K562 (cell line): ENCODE measurements at regions not wholly inside any gene's neighbourhood (a gene's known extent, or its start where the extent isn't known, plus 50 kb on each side); places are given as distances from the start of the nearest gene placed in this dataset.

ENCODE experiments used
- ATAC-seq: fragments of 200-7000 bp; cut with Tn5 transposase; 3 replicates; pipeline ENCODE4 v1.9.1; 2020; ENCODE audit warnings: moderate library complexity
- BruUV-seq: library from RNA; stranded (reverse); fragments of 400-500 nt; replicated peaks from 2 replicates; lab custom pipeline; 2021; lab: Mats Ljungman, UMichigan
- CTCF ChIA-PET: fragments of 300-600 bp; formaldehyde crosslinking; extraction: SDS; loops from one replicate; lab custom pipeline; 2021; ENCODE audit warnings: low intra/inter-chr PET ratio; lab: Yijun Ruan, JAX
- POLR2A ChIA-PET: fragments of 300-600, 350-650 bp; sonication (Branson Sonifier 250); formaldehyde crosslinking; extraction: SDS; loops from one replicate; lab custom pipeline; 2021; ENCODE audit warnings: antibody characterized with exemption, inconsistent platforms; lab: Yijun Ruan, JAX
- DNase-seq, 4 experiments: peaks; one replicate each; pipeline versions ENCODE4 v3.0.0 to v3.0.0-alpha.2; 2011 to 2018; ENCODE audit warnings: low spot score in 3 of 4, mixed read lengths in 3 of 4; ENCODE audit errors: extremely low read depth in 1 of 4
- FAIRE-seq: peaks from 2 replicates; lab custom pipeline; 2011; peaks lifted over from hg19 to GRCh38; lab: Jason Lieb, UNC
- H2AFZ ChIP-seq: 2 replicates; pipeline ENCODE4 v1.6.0; 2011; ENCODE audit warnings: low read depth, low read length, control low read depth, inconsistent platforms
- H3K27ac ChIP-seq: fragments of 200-600 bp; 3 replicates; pipeline ENCODE4 v1.8.0; 2011; ENCODE audit warnings: low read depth, mild to moderate bottlenecking, control low read depth, inconsistent platforms, low read length, moderate library complexity, mixed read lengths; ENCODE audit errors: extremely low read depth
- H3K27me3 ChIP-seq, 2 experiments: fragments of 300-600 bp in 1 of 2; 2 replicates in 1 of 2; 3 replicates in 1 of 2; pipeline versions ENCODE4 v1.6.0 to v1.8.0; 2011; ENCODE audit warnings: inconsistent platforms in 2 of 2, low read length in 2 of 2, mild to moderate bottlenecking in 1 of 2, mixed read lengths in 1 of 2, moderate library complexity in 1 of 2; ENCODE audit not compliant: control insufficient read depth in 2 of 2, insufficient read depth in 2 of 2
- H3K36me3 ChIP-seq: fragments of 300-600 bp; 3 replicates; pipeline ENCODE4 v1.8.0; 2011; ENCODE audit warnings: mild to moderate bottlenecking, low read length, inconsistent platforms; ENCODE audit not compliant: control insufficient read depth, insufficient read depth
- H3K4me1 ChIP-seq, 2 experiments: fragments of 200-600 bp in 1 of 2; replicated peaks in 1 of 2; 2 replicates in 1 of 2; 3 replicates in 1 of 2; pipeline versions ENCODE4 v1.5.1 to v1.8.0; 2011; ENCODE audit warnings: inconsistent platforms in 2 of 2, low read length in 2 of 2, mild to moderate bottlenecking in 1 of 2, mixed read lengths in 1 of 2, moderate library complexity in 1 of 2; ENCODE audit not compliant: control insufficient read depth in 2 of 2, insufficient read depth in 2 of 2
- H3K4me2 ChIP-seq: 2 replicates; pipeline ENCODE4 v1.6.1; 2011; ENCODE audit warnings: low read length, control low read depth, inconsistent platforms, mixed read lengths; ENCODE audit not compliant: insufficient read depth
- H3K4me3 ChIP-seq: fragments of 200-600 bp; sonication (generic), shearing (Covaris generic); 2 replicates; pipeline ENCODE4 v1.5.1; 2016; ENCODE audit warnings: control low read depth, inconsistent platforms
- H3K79me2 ChIP-seq: fragments of 200-600 bp; 3 replicates; pipeline ENCODE4 v1.8.0; 2011; ENCODE audit warnings: low read length, inconsistent platforms; ENCODE audit not compliant: control insufficient read depth, insufficient read depth
- H3K9ac ChIP-seq, 2 experiments: 2 replicates each; pipeline versions ENCODE4 v1.6.0 to v1.6.1; 2011; ENCODE audit warnings: low read depth in 2 of 2, low read length in 2 of 2, control low read depth in 1 of 2, inconsistent platforms in 1 of 2, mild to moderate bottlenecking in 1 of 2, mixed read lengths in 1 of 2; ENCODE audit not compliant: insufficient read depth in 1 of 2
- H3K9me1 ChIP-seq: one replicate; pipeline ENCODE4 v1.6.0; 2011; ENCODE audit warnings: inconsistent platforms, mild to moderate bottlenecking, low read length, moderate library complexity; ENCODE audit not compliant: control insufficient read depth, insufficient read depth
- H3K9me3 ChIP-seq: replicated peaks from 2 replicates; pipeline ENCODE4 v1.5.1; 2011; ENCODE audit warnings: low read depth, low read length, inconsistent platforms; ENCODE audit not compliant: control insufficient read depth, insufficient read depth
- H4K20me1 ChIP-seq: replicated peaks from 2 replicates; pipeline ENCODE4 v1.6.1; 2011; ENCODE audit warnings: low read length, inconsistent platforms, mixed read lengths; ENCODE audit not compliant: control insufficient read depth, insufficient read depth
- GABPB1 ChIP-seq: sonication (generic); formaldehyde crosslinking; IDR thresholded peaks from 2 replicates; pipeline ENCODE4 v1.8.0; 2022; ENCODE audit warnings: mild to moderate bottlenecking, missing genetic modification reagents
- HCFC1 ChIP-seq: IDR thresholded peaks from 2 replicates; pipeline ENCODE4 v1.6.1; 2012; ENCODE audit warnings: low read depth, low read length, improper control_type of control experiment
- HDAC6 ChIP-seq: IDR thresholded peaks from 2 replicates; pipeline ENCODE4 v1.6.1; 2012; ENCODE audit warnings: low read depth, mild to moderate bottlenecking, control low read depth, inconsistent platforms, low read length, moderate library complexity
- NEUROD1 ChIP-seq: fragments of 150-350 bp; IDR thresholded peaks from 2 replicates; pipeline ENCODE4 v1.6.1; 2014; ENCODE audit warnings: borderline replicate concordance, low read length, low read depth; ENCODE audit not compliant: partially characterized antibody
- PCBP1 ChIP-seq: fragments of 200-400 bp; formaldehyde crosslinking; IDR thresholded peaks from 2 replicates; pipeline ENCODE4 v1.6.1; 2018; ENCODE audit warnings: mild to moderate bottlenecking, low read depth, low read length; ENCODE audit not compliant: poor library complexity, severe bottlenecking
- POLR2B ChIP-seq: fragments of 450-650 bp; IDR thresholded peaks from 2 replicates; pipeline ENCODE4 v1.6.1; 2018; ENCODE audit warnings: low read depth; ENCODE audit not compliant: partially characterized antibody
- RHOXF2B ChIP-seq: fragments of 250-450 bp; sonication (Bioruptor Pico); conservative IDR thresholded peaks from 2 replicates; pipeline ENCODE4 v1.5.1; 2021
- ZFP1 ChIP-seq: fragments of 450-650 bp; formaldehyde crosslinking; IDR thresholded peaks from 2 replicates; pipeline ENCODE4 v1.4.0; 2020; ENCODE audit warnings: mild to moderate bottlenecking, mixed read lengths
- WGBS: fragments of 100-300 bp; shearing (Covaris generic); methylation state at CpG from one replicate; pipeline ENCODE4 v1.1.6; 2016; ENCODE audit warnings: low coverage, mixed read lengths; ENCODE audit not compliant: insufficient coverage; ENCODE audit errors: missing lambda C conversion rate; 5-methylcytosine and 5-hydroxymethylcytosine counted together
- in situ Hi-C: fragments of 300-500 bp; cut with MboI; formaldehyde crosslinking; loops from 4 replicates; pipeline ENCODE4 v1.15.0; 2018; ENCODE audit warnings: inconsistent platforms, mixed read lengths
- intact Hi-C: fragments of 100-400 bp; cut with micrococcal nuclease; formaldehyde crosslinking; loops from 2 replicates; pipeline ENCODE4 v1.14.2; 2022
- TF ChIP-seq, protein P1 (sequence below), 3 experiments: fragments of 200-800 bp in 1 of 3; fragments of 250-450 bp in 1 of 3; fragments of 450-650 bp in 1 of 3; sonication (Bioruptor Pico) in 1 of 3; sonication (Bioruptor generic) in 1 of 3; formaldehyde crosslinking in 1 of 3; IDR thresholded peaks; 2 replicates each; pipeline versions ENCODE4 v1.6.1 to v1.8.0; 2016 to 2022; ENCODE audit warnings: mild to moderate bottlenecking in 2 of 3, missing genetic modification characterization in 2 of 3, missing compliant biosample characterization in 1 of 3, moderate library complexity in 1 of 3

GRCh38 chr1:5664906-5665875 is 327.0 kb downstream of the NPHP4 start:
- WGBS: 0% methylated on average over 10 of the region's 10 CpGs
- Histone ChIP-seq H3K4me2 (no peak overlapping the region), H3K4me1 (peaks cover 0 to 5% of the 10 kb centered on the region in 2 experiments; a peak in 1 of 5 replicates), H3K79me2 (no peaks in the 10 kb centered on the region), H3K9me3 (no peaks in the 10 kb centered on the region), H3K9me1 (no peaks in the 10 kb centered on the region), H3K4me3 (no peak overlapping the region), H3K9ac (no peak overlapping the region), H3K36me3 (no peaks in the 10 kb centered on the region), H2AFZ (no peak overlapping the region), H4K20me1 (no peaks in the 10 kb centered on the region; the same call in 1 of the 2 replicates), H3K27ac (no peak overlapping the region), H3K27me3 (peaks cover 0 to 11% of the 10 kb centered on the region in 2 experiments; a peak in 2 of 5 replicates)
- ChIA-PET CTCF (no interaction called here), POLR2A (no interaction called here)
- FAIRE-seq (no peak), DNase-seq (no peak), ATAC-seq (no peak)
- intact Hi-C loops (no loop called here), in situ Hi-C loops (no loop called here)
- no peak for TF ChIP-seq GABPB1 (CRISPR knock-in tag)
- no TSS peak for BruUV-seq

DNA sequence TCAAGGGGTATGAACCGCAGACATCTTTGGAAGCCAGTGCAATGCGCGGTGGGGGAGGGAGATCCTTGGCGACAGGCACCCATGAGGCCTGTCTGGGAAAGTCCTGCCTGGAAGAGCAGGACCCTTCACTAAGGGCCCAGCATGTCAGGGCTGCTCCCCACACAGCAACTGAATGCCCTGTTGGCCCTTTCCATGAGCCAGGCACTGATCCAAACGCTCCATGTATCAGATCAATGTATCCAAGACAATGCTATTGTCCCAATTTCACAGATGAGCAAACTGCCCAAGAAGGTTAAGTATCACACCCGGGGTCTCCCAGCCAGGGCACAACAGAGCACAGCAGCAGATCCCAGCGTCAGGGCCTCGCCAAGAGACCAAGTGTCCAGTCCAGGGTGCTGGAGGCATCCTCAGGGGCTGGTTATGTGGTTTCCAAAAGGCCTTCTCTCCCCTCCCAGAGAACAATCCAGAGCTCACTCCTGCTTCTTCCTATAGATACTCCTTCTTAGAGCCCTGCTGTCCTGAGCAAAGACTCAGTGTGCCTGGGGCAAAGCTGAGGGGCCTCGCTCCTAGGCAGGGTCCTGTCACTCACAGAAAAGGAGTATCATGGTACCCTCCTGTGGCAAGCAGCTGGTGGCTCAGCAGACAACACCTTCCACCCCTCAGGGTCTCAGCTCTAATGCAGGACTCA is 328.0 kb downstream of the NPHP4 start:
- H3K79me2 ChIP-seq: no peaks in the 10 kb centered on the region
- no peak overlapping the region for H3K4me2 ChIP-seq
- H4K20me1 ChIP-seq: no peaks in the 10 kb centered on the region; the same call in 1 of the 2 replicates
- H3K4me3 ChIP-seq: no peak overlapping the region
- H3K4me1 ChIP-seq: peaks cover 0 to 5% of the 10 kb centered on the region in 2 experiments; a peak in 1 of 5 replicates
- H3K27me3 ChIP-seq: peaks cover 0 to 11% of the 10 kb centered on the region in 2 experiments; a peak in 2 of 5 replicates
- in situ Hi-C loops: no loop called here
- intact Hi-C loops: no loop called here
- no peak overlapping the region for H3K9ac ChIP-seq
- H3K36me3 ChIP-seq: no peaks in the 10 kb centered on the region
- 2% methylated on average over 9 of the region's 9 CpGs for WGBS
- no peak for FAIRE-seq
- no peak overlapping the region for H2AFZ ChIP-seq
- no peaks in the 10 kb centered on the region for H3K9me1 ChIP-seq
- no peak for DNase-seq
- H3K27ac ChIP-seq: no peak overlapping the region
- no TSS peak for BruUV-seq
- H3K9me3 ChIP-seq: no peaks in the 10 kb centered on the region
- no peak for ATAC-seq
- ChIA-PET POLR2A (interaction anchor here (1.1 kb wide), 1 partner anchor 13 kb away, joined by 4 read pairs; no protein-coding TSS in a partner anchor), CTCF (no interaction called here)
- TF ChIP-seq HCFC1: no peak
- TF ChIP-seq, protein P1, sequence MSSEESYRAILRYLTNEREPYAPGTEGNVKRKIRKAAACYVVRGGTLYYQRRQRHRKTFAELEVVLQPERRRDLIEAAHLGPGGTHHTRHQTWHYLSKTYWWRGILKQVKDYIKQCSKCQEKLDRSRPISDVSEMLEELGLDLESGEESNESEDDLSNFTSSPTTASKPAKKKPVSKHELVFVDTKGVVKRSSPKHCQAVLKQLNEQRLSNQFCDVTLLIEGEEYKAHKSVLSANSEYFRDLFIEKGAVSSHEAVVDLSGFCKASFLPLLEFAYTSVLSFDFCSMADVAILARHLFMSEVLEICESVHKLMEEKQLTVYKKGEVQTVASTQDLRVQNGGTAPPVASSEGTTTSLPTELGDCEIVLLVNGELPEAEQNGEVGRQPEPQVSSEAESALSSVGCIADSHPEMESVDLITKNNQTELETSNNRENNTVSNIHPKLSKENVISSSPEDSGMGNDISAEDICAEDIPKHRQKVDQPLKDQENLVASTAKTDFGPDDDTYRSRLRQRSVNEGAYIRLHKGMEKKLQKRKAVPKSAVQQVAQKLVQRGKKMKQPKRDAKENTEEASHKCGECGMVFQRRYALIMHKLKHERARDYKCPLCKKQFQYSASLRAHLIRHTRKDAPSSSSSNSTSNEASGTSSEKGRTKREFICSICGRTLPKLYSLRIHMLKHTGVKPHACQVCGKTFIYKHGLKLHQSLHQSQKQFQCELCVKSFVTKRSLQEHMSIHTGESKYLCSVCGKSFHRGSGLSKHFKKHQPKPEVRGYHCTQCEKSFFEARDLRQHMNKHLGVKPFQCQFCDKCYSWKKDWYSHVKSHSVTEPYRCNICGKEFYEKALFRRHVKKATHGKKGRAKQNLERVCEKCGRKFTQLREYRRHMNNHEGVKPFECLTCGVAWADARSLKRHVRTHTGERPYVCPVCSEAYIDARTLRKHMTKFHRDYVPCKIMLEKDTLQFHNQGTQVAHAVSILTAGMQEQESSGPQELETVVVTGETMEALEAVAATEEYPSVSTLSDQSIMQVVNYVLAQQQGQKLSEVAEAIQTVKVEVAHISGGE (CRISPR knock-in tag; IDR thresholded peaks at IDR 0.05): no peak
- no peak for TF ChIP-seq NEUROD1
- no peak for TF ChIP-seq PCBP1
- no peak for TF ChIP-seq POLR2B
- TF ChIP-seq ZFP1: no peak
- no peak for TF ChIP-seq RHOXF2B
- TF ChIP-seq HDAC6: no peak
